K562 (cell line): ENCODE measurements at regions not wholly inside any gene's neighbourhood (a gene's known extent, or its start where the extent isn't known, plus 50 kb on each side); places are given as distances from the start of the nearest gene placed in this dataset.

Source experiments
- HDAC6 ChIP-seq: IDR thresholded peaks from 2 replicates; pipeline ENCODE4 v1.6.1; 2012; ENCODE audit warnings: low read depth, mild to moderate bottlenecking, control low read depth, inconsistent platforms, low read length, moderate library complexity
- NR2F6 ChIP-seq: fragments of 450-650 bp; formaldehyde crosslinking; IDR thresholded peaks from 2 replicates; pipeline ENCODE4 v1.4.0; 2020; ENCODE audit warnings: mild to moderate bottlenecking
- SRF ChIP-seq, 2 experiments: fragments of 250-450, 450-650 bp in 1 of 2; sonication (Bioruptor Pico) in 1 of 2; sonication (generic) in 1 of 2; formaldehyde crosslinking; IDR thresholded peaks; 2 replicates each; pipeline versions ENCODE4 v1.5.0 to v1.5.1; 2020 to 2022; ENCODE audit warnings: mild to moderate bottlenecking in 1 of 2, missing genetic modification reagents in 1 of 2
- TCF7L2 ChIP-seq: fragments of 150-350 bp; IDR thresholded peaks from 2 replicates; pipeline ENCODE4 v1.6.1; 2016; ENCODE audit warnings: low read depth, mild to moderate bottlenecking, low read length, moderate library complexity

DNA sequence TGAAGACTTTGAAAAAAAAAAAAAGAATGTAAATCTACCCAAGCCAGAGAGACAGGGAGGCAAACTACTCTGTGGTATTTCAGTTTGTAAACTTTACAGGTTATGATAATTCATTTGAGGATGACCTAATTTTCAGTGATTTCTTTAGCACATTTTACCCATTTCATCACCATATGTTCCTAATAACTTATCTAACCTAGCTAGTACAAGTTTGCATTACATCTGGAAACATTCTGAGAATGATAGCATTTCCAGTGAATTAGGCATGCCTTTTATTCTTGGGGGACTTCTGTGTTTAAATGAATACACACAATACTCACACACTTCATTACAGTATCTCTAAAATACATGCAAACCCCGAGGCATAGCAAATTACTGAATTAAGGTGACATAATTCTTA lies 1055.5 kb downstream of the PCDH18 start:
- no peak for TF ChIP-seq NR2F6 (CRISPR knock-in tag)
- TF ChIP-seq HDAC6 = no peak
- no peak for TF ChIP-seq SRF (CRISPR knock-in tag; IDR thresholded peaks at IDR 0.05)
- no peak for TF ChIP-seq TCF7L2
